AG09309 (cell line): ENCODE measurements at regions not wholly inside any gene's neighbourhood (a gene's known extent, or its start where the extent isn't known, plus 50 kb on each side); places are given as distances from the start of the nearest gene placed in this dataset.

Source experiments
- DNase-seq: peaks from one replicate; pipeline ENCODE4 v3.0.0-alpha.2; 2010; ENCODE audit warnings: low read depth
- H3K4me3 ChIP-seq: 2 replicates; pipeline ENCODE4 v1.5.1; 2011; ENCODE audit warnings: mild to moderate bottlenecking, low read depth, low read length, moderate library complexity; ENCODE audit not compliant: control insufficient read depth
- CTCF ChIP-seq: IDR thresholded peaks from 2 replicates; pipeline ENCODE4 v1.5.1; 2011; ENCODE audit warnings: mild to moderate bottlenecking, low read depth, low read length, inconsistent platforms; ENCODE audit not compliant: insufficient read depth, control insufficient read depth; ENCODE audit errors: missing control alignments

- DNase-seq, result no peak
- no peak overlapping the region for H3K4me3 ChIP-seq
- TF ChIP-seq CTCF, result no peak
These were observed 1243.7 kb upstream of the PCDH20 start for GRCh38 chr13:62659365-62659764.

GRCh38 chr13:62653371-62653770 is 1237.7 kb upstream of the PCDH20 start:
- no peak for TF ChIP-seq CTCF
- no peak for DNase-seq
- no peak overlapping the region for H3K4me3 ChIP-seq

- H3K4me3 ChIP-seq, result no peak overlapping the region
- DNase-seq, result no peak
These were observed 1228.3 kb upstream of the PCDH20 start for GRCh38 chr13:62643799-62644524.

GRCh38 chr13:62643007-62643483 is 1227.4 kb upstream of the PCDH20 start:
- TF ChIP-seq CTCF, result no peak
- DNase-seq, result no peak
- H3K4me3 ChIP-seq, result no peak overlapping the region

More at GRCh38 chr13:62643799-62644524, 1228.3 kb upstream of the PCDH20 start:
- no peak for TF ChIP-seq CTCF

- no peak overlapping the region for H3K4me3 ChIP-seq
- DNase-seq, result no peak
- TF ChIP-seq CTCF, result no peak
These were observed 1219.5 kb upstream of the PCDH20 start for GRCh38 chr13:62635161-62635560.

GRCh38 chr13:62633448-62633847 is 1217.8 kb upstream of the PCDH20 start:
- H3K4me3 ChIP-seq, result no peak overlapping the region
- DNase-seq, result no peak
- TF ChIP-seq CTCF, result no peak
